GM18861 (cell line): ENCODE measurements at regions not wholly inside any gene's neighbourhood (a gene's known extent, or its start where the extent isn't known, plus 50 kb on each side); places are given as distances from the start of the nearest gene placed in this dataset.

Experiments used
- ATAC-seq: cut with Tn5 transposase; IDR thresholded peaks from one replicate; pipeline ENCODE4 v1.9.1; 2021; ENCODE audit not compliant: unreplicated experiment

DNA sequence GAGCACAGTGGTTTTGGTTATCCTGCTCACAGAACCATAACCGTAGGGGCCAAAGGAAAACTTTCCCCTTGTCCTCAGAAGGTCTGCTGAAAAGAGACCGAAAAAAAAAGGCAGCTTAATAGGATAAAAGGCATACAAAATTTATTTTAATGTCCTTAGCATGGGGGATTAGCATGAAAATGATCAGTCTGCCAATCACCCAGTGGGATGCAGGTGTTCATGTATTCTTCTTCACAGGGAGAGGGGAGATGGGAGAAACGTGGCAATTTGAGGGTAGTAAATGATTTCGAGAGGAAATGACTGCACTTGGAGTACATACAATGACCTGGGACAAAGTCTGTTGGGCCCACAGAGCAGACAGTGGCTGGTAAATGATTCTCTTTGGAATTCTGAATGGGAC, 194.0 kb downstream of the AJAP1 start:
- ATAC-seq, result no peak

DNA sequence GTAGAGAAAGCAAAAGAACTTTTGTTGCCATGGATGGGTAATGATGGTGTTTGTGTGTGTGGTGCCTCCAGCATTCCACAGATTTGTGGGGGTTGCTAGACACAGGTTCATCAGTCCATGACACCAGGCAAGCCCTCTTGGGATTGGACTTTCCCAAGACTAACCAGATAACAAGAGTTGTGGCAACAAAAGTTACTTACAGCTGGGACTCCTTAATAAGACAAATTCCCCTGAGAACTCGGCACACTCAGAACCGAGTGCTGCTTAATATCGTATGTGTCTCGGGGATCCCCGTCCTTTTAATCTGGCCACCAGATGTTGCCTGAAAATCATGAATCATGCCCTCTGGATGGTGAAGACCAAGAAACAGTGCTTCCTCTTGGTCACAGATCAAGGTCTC, 193.3 kb downstream of the AJAP1 start:
- ATAC-seq, result no peak
